Lower leg skin (tissue), 4 donors: ENCODE measurements at regions not wholly inside any gene's neighbourhood (a gene's known extent, or its start where the extent isn't known, plus 50 kb on each side); places are given as distances from the start of the nearest gene placed in this dataset.

Experiments used
- DNase-seq, 2 donors: peaks; one replicate each; pipeline ENCODE4 v3.0.0-alpha.2; 2019; ENCODE audit warnings: low spot score in 2 of 2
- H3K4me3 ChIP-seq: fragments of 200-600 bp; sonication (generic); 2 replicates; pipeline ENCODE4 v1.5.1; 2017; ENCODE audit warnings: mild to moderate bottlenecking, low read depth; ENCODE audit not compliant: poor library complexity, severe bottlenecking
- CTCF ChIP-seq, 3 donors: fragments of 450-650 bp; IDR thresholded peaks; one replicate each; pipeline ENCODE4 v1.5.1; 2016; ENCODE audit warnings: antibody characterized with exemption in 3 of 3, mild to moderate bottlenecking in 3 of 3, moderate library complexity in 2 of 3
- POLR2A ChIP-seq, 2 donors: fragments of 450-650 bp; IDR thresholded peaks; one replicate each; pipeline ENCODE4 v1.6.1; 2016 to 2017; ENCODE audit warnings: antibody characterized with exemption in 2 of 2, mild to moderate bottlenecking in 1 of 2, moderate library complexity in 1 of 2
- WGBS, 2 donors: methylation state at CpG; one replicate each; pipeline ENCODE4 v1.1.5; 2018; 5-methylcytosine and 5-hydroxymethylcytosine counted together
- intact Hi-C: fragments of 100-400 bp; cut with DNase I; formaldehyde crosslinking; loops from one replicate; pipeline ENCODE4 v1.15.0; 2023; ENCODE audit warnings: low total_unique reads

- TF ChIP-seq CTCF (IDR thresholded peaks at IDR 0.05) (no peak), POLR2A (IDR thresholded peaks at IDR 0.05) (no peak)
- DNase-seq, result no peak
- intact Hi-C loops, result no loop called here
- 47 to 56% methylated on average over 17 of the region's 17 CpGs for whole genome bisulfite sequencing, 2 donors
- H3K4me3 ChIP-seq, result no peak overlapping the region
These were observed 517.8 kb downstream of the MIAT start for GRCh38 chr22:27175021-27175838.

GRCh38 chr22:27175974-27176373 lies 518.6 kb downstream of the MIAT start:
- no peak for DNase-seq
- WGBS, 2 donors, result 63 to 65% methylated on average over 2 of the region's 2 CpGs
- intact Hi-C loops, result no loop called here
- no peak for TF ChIP-seq POLR2A (IDR thresholded peaks at IDR 0.05)
- no peak for TF ChIP-seq CTCF (IDR thresholded peaks at IDR 0.05)
- H3K4me3 ChIP-seq, result no peak overlapping the region

GRCh38 chr22:27179161-27179560 lies 521.8 kb downstream of the MIAT start:
- no peak overlapping the region for H3K4me3 ChIP-seq
- TF ChIP-seq POLR2A (IDR thresholded peaks at IDR 0.05) (no peak), CTCF (IDR thresholded peaks at IDR 0.05) (no peak)
- intact Hi-C loops, result no loop called here
- WGBS, 2 donors, result 59 to 75% methylated on average over 3 of the region's 3 CpGs
- DNase-seq, result no peak

- DNase-seq, result no peak
- H3K4me3 ChIP-seq, result no peak overlapping the region
- intact Hi-C loops, result no loop called here
- no peak for TF ChIP-seq POLR2A (IDR thresholded peaks at IDR 0.05)
- TF ChIP-seq CTCF (IDR thresholded peaks at IDR 0.05), result no peak
- WGBS, 2 donors, result 86 to 98% methylated on average over 4 of the region's 4 CpGs
These were observed 524.1 kb downstream of the MIAT start for GRCh38 chr22:27181537-27181936.

- 53 to 62% methylated on average over 6 of the region's 6 CpGs for WGBS, 2 donors
- TF ChIP-seq CTCF (IDR thresholded peaks at IDR 0.05) (no peak), POLR2A (IDR thresholded peaks at IDR 0.05) (no peak)
- H3K4me3 ChIP-seq, result no peak overlapping the region
- intact Hi-C loops, result no loop called here
- DNase-seq, result no peak
These were observed 526.1 kb downstream of the MIAT start for GRCh38 chr22:27183474-27183873.
